Karpas-422 (cell line): ENCODE measurements at regions not wholly inside any gene's neighbourhood (a gene's known extent, or its start where the extent isn't known, plus 50 kb on each side); places are given as distances from the start of the nearest gene placed in this dataset.
"Not testable (repeated sequence)": the region's sequence is repeated elsewhere in the genome, so short reads cannot be mapped to it uniquely, and the experiment has no call there.

Experiments used
- DNase-seq: peaks from one replicate; pipeline ENCODE4 v3.0.0-alpha.2; 2015
- H2AFZ ChIP-seq: fragments of 200-600 bp; sonication (generic); 2 replicates; pipeline ENCODE4 v1.6.1; 2014; ENCODE audit warnings: antibody characterized with exemption, low read length, mixed read lengths
- H3K27ac ChIP-seq: fragments of 200-600 bp; sonication (generic); 2 replicates; pipeline ENCODE4 v1.5.1; 2014; ENCODE audit warnings: mild to moderate bottlenecking, low read length, moderate library complexity
- H3K27me3 ChIP-seq: fragments of 200-600 bp; sonication (generic); 2 replicates; pipeline ENCODE4 v1.6.1; 2014; ENCODE audit warnings: low read length, mixed read lengths
- H3K36me3 ChIP-seq: fragments of 200-600 bp; sonication (generic); 2 replicates; pipeline ENCODE4 v1.6.1; 2014; ENCODE audit warnings: low read length, mixed read lengths; ENCODE audit not compliant: insufficient read depth
- H3K4me1 ChIP-seq: fragments of 200-600 bp; sonication (generic); 2 replicates; pipeline ENCODE4 v1.6.1; 2014; ENCODE audit warnings: mild to moderate bottlenecking, low read length, mixed read lengths
- H3K4me2 ChIP-seq: fragments of 200-600 bp; sonication (generic); 2 replicates; pipeline ENCODE4 v1.6.1; 2014; ENCODE audit warnings: low read length, low read depth, mild to moderate bottlenecking; ENCODE audit not compliant: poor library complexity, severe bottlenecking
- H3K4me3 ChIP-seq: fragments of 200-600 bp; sonication (generic); 2 replicates; pipeline ENCODE4 v1.5.1; 2014; ENCODE audit warnings: mild to moderate bottlenecking, antibody characterized with exemption, low read length, mixed read lengths
- H3K79me2 ChIP-seq: fragments of 200-600 bp; sonication (generic); 2 replicates; pipeline ENCODE4 v1.6.1; 2014; ENCODE audit warnings: mild to moderate bottlenecking, low read length, mixed read lengths
- H3K9ac ChIP-seq: fragments of 200-600 bp; sonication (generic); 2 replicates; pipeline ENCODE4 v1.6.0; 2014; ENCODE audit warnings: low read length
- H3K9me2 ChIP-seq: fragments of 200-600 bp; sonication (generic), shearing (Covaris generic); replicated peaks from 2 replicates; pipeline ENCODE4 v1.6.0; 2014; ENCODE audit warnings: mild to moderate bottlenecking, low read length, moderate library complexity; ENCODE audit not compliant: insufficient read depth
- H3K9me3 ChIP-seq: fragments of 300-700, 200-600 bp; sonication (generic); 2 replicates; pipeline ENCODE4 v1.6.1; 2014; ENCODE audit warnings: low read length, mixed read lengths
- H4K20me1 ChIP-seq: fragments of 200-600 bp; sonication (generic); 2 replicates; pipeline ENCODE4 v1.6.1; 2014; ENCODE audit warnings: mild to moderate bottlenecking, antibody characterized with exemption, low read length, low read depth; ENCODE audit not compliant: insufficient read depth

DNA sequence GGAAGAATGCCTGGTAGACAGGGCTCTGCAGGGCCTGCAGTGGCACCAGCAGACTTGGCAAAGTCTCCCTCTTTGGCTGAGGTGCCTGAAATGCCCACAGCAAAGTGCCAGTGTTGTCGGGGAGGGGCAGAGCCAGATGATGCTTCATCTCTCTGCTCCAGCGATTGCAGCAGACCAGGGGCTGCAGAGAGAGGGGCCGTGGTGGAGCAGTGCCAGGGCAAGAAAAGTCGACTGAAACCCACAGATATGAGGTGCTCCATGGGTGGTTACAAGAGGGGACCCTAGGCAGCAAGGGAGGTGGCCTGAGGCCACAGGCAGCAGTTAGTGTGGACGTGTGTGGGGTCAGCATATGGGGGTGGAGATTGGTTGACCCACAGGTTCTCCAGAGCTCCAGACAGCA lies 123.5 kb upstream of the SHH start:
- Histone ChIP-seq H3K9ac (no peak overlapping the region), H3K79me2 (no peaks in the 10 kb centered on the region), H3K9me3 (no peaks in the 10 kb centered on the region), H4K20me1 (no peaks in the 10 kb centered on the region), H3K4me3 (no peak overlapping the region), H3K36me3 (no peaks in the 10 kb centered on the region), H3K4me2 (no peak overlapping the region), H3K9me2 (no peaks in the 10 kb centered on the region), H3K27me3 (0 out of 2 replicates have a peak, but pooled peaks cover 3% of the 10 kb centered on the region), H2AFZ (no peak overlapping the region), H3K4me1 (no peaks in the 10 kb centered on the region), H3K27ac (no peak overlapping the region)
- DNase-seq = no peak

DNA sequence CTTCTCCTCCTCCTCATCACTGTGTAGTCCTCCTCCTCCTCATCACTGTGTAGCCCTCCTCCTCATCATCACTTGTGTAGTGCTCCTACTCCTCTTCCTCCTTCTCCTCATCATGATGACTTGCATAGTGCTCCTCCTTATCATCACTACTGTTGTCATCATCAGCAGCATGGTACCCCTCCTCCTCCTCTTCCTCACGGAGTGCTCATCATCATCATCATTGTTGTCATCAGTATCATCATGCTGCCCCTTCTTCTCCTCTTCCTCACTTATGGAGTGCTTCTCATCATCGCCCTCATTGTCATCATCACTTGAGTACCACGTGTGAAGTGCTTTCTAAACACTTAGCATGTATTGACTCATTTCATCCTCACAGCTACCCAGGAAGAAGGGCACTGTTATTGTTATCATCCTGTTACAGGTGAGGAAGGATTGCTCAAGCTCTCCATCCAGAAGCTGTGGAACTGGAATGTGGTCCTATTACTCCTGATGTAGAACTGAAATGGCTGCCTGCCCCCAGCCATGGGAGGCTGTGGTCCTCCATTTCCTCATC lies 122.8 kb upstream of the SHH start:
- Histone ChIP-seq H3K79me2 (no peaks in the 10 kb centered on the region), H3K4me2 (no peak overlapping the region), H3K4me1 (no peaks in the 10 kb centered on the region), H3K36me3 (no peaks in the 10 kb centered on the region), H3K27ac (no peak overlapping the region), H3K27me3 (0 out of 2 replicates have a peak, but pooled peaks cover 3% of the 10 kb centered on the region), H3K9me2 (no peaks in the 10 kb centered on the region), H2AFZ (no peak overlapping the region), H3K9ac (no peak overlapping the region), H3K9me3 (no peaks in the 10 kb centered on the region), H4K20me1 (no peaks in the 10 kb centered on the region), H3K4me3 (no peak overlapping the region)
- no peak for DNase-seq

DNA sequence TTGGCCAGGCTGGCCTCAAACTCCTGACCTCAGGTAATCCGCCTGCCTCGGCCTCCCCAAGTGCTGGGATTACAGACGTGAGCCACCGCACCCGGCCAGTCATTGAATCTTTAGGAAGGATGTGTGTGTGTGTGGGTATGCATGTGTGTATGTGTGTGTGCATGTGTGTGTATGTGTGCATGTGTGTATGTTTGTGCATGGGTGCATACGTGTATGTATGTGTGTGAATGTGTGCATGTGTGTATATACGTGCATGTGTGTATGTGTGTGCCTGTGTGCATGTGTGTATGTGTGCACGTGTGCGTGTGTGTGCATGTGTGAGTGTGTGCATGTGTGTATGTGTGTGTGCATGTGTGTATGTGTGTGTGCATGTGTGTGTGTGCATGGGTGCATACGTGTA lies 120.1 kb upstream of the SHH start:
- not testable (repeated sequence) for H2AFZ ChIP-seq, H3K79me2 ChIP-seq, H3K4me3 ChIP-seq, H3K9ac ChIP-seq, H3K4me2 ChIP-seq, H3K27me3 ChIP-seq, H4K20me1 ChIP-seq, H3K36me3 ChIP-seq, H3K27ac ChIP-seq, DNase-seq, H3K9me2 ChIP-seq, H3K4me1 ChIP-seq, H3K9me3 ChIP-seq

DNA sequence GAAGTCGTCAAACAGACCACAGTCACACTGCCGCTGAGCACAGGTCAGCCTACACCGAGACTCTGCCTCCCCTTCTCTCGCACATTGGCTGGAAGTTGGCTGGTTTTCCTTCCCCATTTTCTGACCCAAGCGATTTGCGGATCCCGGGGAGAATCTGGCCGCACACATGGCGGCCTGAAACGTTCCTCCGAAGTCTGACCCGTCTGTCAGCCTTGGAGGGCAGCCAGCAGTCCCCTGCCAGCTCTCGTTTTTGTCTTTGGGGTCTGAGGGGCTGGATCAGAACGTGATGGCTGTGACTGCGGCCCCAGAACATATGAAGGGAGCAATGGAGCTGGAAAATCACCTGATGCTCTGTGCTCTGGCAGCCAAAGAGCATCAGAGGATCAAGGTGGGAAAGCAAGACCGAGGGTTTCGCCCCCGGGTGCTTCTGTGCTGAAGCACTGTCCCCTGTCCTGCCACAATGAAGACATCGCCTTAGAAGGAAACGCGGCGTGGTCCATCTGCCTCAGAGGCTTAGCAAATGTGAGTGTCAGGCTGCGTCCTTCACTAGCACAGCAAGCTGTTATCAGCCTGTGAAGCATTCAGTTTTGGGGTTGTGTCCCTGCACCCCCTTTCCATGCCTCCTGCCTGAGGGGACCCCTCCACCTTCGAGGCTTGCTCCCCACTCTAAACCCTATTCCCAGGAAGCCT lies 119.3 kb upstream of the SHH start:
- Histone ChIP-seq H3K4me1 (no peaks in the 10 kb centered on the region), H2AFZ (no peak overlapping the region)

DNA sequence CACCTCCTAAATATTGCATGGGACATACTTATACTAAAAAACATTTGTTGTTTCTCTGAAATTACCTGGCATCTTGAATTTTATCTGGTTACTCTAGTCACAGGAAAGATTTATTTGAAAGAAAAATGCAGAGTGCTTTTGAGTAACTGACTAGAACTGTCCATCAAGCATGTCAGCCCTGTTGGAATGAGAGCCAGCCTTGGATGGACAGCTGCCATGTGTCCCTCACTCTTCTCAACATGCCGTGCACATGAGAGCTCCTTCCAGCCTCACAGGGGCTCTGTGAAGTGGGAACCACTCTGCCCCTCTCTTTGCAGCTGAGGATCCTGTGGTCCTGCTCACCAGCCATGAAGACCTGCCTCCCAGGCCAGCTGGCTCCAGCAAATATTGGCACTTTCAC lies 118.3 kb upstream of the SHH start:
- H3K9ac ChIP-seq = no peak overlapping the region
- no peak overlapping the region for H2AFZ ChIP-seq
- H3K27me3 ChIP-seq = no peaks in the 10 kb centered on the region
- no peaks in the 10 kb centered on the region for H3K9me3 ChIP-seq
- no peaks in the 10 kb centered on the region for H3K9me2 ChIP-seq
- H3K36me3 ChIP-seq = no peaks in the 10 kb centered on the region
- no peaks in the 10 kb centered on the region for H3K79me2 ChIP-seq
- no peak overlapping the region for H3K4me2 ChIP-seq
- no peaks in the 10 kb centered on the region for H3K4me1 ChIP-seq
- H3K4me3 ChIP-seq = no peak overlapping the region
- H4K20me1 ChIP-seq = no peaks in the 10 kb centered on the region
- H3K27ac ChIP-seq = no peak overlapping the region
- DNase-seq = no peak

More for the DNA sequence above, 119.3 kb upstream of the SHH start:
- no peak overlapping the region for H3K27ac ChIP-seq
- no peaks in the 10 kb centered on the region for H3K79me2 ChIP-seq
- H3K4me3 ChIP-seq = no peak overlapping the region
- no peaks in the 10 kb centered on the region for H4K20me1 ChIP-seq
- no peak for DNase-seq
- H3K36me3 ChIP-seq = no peaks in the 10 kb centered on the region
- no peaks in the 10 kb centered on the region for H3K27me3 ChIP-seq
- H3K9me3 ChIP-seq = no peaks in the 10 kb centered on the region
- H3K9ac ChIP-seq = no peak overlapping the region
- no peak overlapping the region for H3K4me2 ChIP-seq
- H3K9me2 ChIP-seq = no peaks in the 10 kb centered on the region

DNA sequence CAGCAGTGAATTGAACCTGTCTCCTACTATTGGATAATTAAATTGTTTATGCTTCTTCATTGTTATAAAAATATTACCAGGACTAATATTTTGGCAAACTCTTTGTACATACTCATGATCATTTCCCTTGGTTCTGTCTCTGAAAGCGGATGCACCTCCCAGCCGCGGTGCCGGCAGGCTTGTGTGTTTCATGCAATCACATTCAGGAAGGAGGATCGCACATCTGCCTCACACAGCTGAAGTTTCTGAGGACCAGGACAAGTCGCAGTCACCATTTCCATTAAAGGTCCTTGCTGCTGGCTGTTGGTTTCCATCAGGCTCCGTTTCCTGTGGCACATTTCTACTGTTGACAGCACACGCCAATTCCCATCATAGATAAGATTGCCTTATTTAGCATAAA lies 117.8 kb upstream of the SHH start:
- no peaks in the 10 kb centered on the region for H3K9me2 ChIP-seq
- H3K27ac ChIP-seq = no peak overlapping the region
- no peak for DNase-seq
- no peak overlapping the region for H2AFZ ChIP-seq
- no peaks in the 10 kb centered on the region for H3K9me3 ChIP-seq
- H3K4me3 ChIP-seq = no peak overlapping the region
- H3K4me2 ChIP-seq = no peak overlapping the region
- no peaks in the 10 kb centered on the region for H3K36me3 ChIP-seq
- H3K79me2 ChIP-seq = no peaks in the 10 kb centered on the region
- no peaks in the 10 kb centered on the region for H3K4me1 ChIP-seq
- no peak overlapping the region for H3K9ac ChIP-seq
- no peaks in the 10 kb centered on the region for H4K20me1 ChIP-seq
- H3K27me3 ChIP-seq = no peaks in the 10 kb centered on the region

DNA sequence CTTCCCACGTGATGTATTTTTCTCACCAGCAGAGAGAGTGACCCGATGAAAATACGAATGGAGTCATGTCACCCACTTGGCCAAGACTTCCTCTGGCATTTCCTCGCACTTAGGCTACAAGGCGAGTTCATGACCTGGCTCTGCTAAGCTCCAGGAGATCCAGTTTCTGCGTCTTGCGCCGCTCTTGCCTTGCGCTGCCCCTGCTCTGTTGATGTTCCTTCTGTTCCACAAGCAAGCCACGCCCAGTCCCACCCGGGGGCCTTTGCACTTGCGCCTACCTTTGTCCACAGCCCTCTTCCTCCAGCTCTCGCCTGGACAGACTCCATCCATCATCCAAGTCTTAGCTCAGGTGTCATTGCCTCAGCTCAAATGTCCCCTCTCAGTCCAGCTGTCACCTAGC lies 116.3 kb upstream of the SHH start:
- Histone ChIP-seq H3K36me3 (no peaks in the 10 kb centered on the region), H3K4me3 (no peak overlapping the region), H3K4me2 (no peak overlapping the region), H3K9me2 (no peaks in the 10 kb centered on the region), H4K20me1 (no peaks in the 10 kb centered on the region), H3K79me2 (no peaks in the 10 kb centered on the region), H3K27ac (no peak overlapping the region), H3K4me1 (no peaks in the 10 kb centered on the region), H3K9me3 (no peaks in the 10 kb centered on the region), H2AFZ (no peak overlapping the region), H3K27me3 (no peaks in the 10 kb centered on the region), H3K9ac (no peak overlapping the region)
- DNase-seq = no peak

DNA sequence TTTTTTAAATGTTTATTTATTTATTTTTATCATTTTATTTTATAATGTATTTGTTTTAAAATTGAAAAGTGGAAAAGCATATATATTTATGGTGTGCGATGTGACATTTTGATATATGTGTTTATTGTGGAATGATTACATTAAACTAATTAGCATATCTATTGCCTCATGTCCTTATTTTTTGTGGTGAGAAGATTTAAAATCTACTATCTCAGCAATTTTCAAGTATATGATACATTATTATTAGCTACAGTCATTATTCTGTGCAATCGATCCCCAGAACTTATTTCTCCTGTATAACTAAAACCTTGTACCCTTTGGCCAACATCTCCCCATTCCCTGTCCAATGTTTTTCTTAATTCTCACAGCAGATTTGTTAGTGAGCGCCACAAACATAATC lies 115.6 kb upstream of the SHH start:
- no peak overlapping the region for H3K4me2 ChIP-seq
- no peaks in the 10 kb centered on the region for H3K27me3 ChIP-seq
- H2AFZ ChIP-seq = no peak overlapping the region
- DNase-seq = no peak
- no peak overlapping the region for H3K4me3 ChIP-seq
- H4K20me1 ChIP-seq = no peaks in the 10 kb centered on the region
- no peak overlapping the region for H3K27ac ChIP-seq
- no peak overlapping the region for H3K9ac ChIP-seq
- H3K4me1 ChIP-seq = no peaks in the 10 kb centered on the region
- H3K36me3 ChIP-seq = no peaks in the 10 kb centered on the region
- no peaks in the 10 kb centered on the region for H3K79me2 ChIP-seq
- no peaks in the 10 kb centered on the region for H3K9me3 ChIP-seq
- no peaks in the 10 kb centered on the region for H3K9me2 ChIP-seq
